GM23338 (cell line): ENCODE measurements at regions not wholly inside any gene's neighbourhood (a gene's known extent, or its start where the extent isn't known, plus 50 kb on each side); places are given as distances from the start of the nearest gene placed in this dataset.

Source experiments
- ATAC-seq: fragments of 200-7000 bp; cut with Tn5 transposase; 3 replicates; pipeline ENCODE4 v1.9.1; 2020
- DNase-seq: peaks from one replicate; pipeline ENCODE4 v3.0.0-alpha.2; 2015; ENCODE audit warnings: low spot score
- H2AFZ ChIP-seq: fragments of 200-600 bp; sonication (generic); 2 replicates; pipeline ENCODE4 v1.8.0; 2016; ENCODE audit warnings: antibody characterized with exemption, mild to moderate bottlenecking, moderate library complexity
- H3F3A ChIP-seq: fragments of 200-600 bp; sonication (generic); replicated peaks from 2 replicates; pipeline ENCODE4 v1.8.0; 2017; ENCODE audit warnings: antibody characterized with exemption, mixed run types, low read depth
- H3K27ac ChIP-seq: fragments of 200-600 bp; sonication (generic); 2 replicates; pipeline ENCODE4 v1.6.1; 2016; ENCODE audit warnings: low read depth
- H3K27me3 ChIP-seq: fragments of 200-600 bp; sonication (generic); 2 replicates; pipeline ENCODE4 v1.8.0; 2016; ENCODE audit warnings: mild to moderate bottlenecking, mixed run types, moderate library complexity; ENCODE audit not compliant: insufficient read depth
- H3K36me3 ChIP-seq: fragments of 200-600 bp; sonication (generic); 2 replicates; pipeline ENCODE4 v1.8.0; 2016; ENCODE audit warnings: mild to moderate bottlenecking; ENCODE audit not compliant: insufficient read depth
- H3K4me1 ChIP-seq: fragments of 200-600 bp; sonication (generic); 2 replicates; pipeline ENCODE4 v1.8.0; 2016; ENCODE audit warnings: mild to moderate bottlenecking, moderate library complexity; ENCODE audit not compliant: insufficient read depth
- H3K4me2 ChIP-seq: fragments of 200-600 bp; sonication (generic); 2 replicates; pipeline ENCODE4 v1.7.1; 2017; ENCODE audit warnings: mixed run types
- H3K4me3 ChIP-seq: fragments of 200-600 bp; sonication (generic); 2 replicates; pipeline ENCODE4 v1.6.1; 2016; ENCODE audit warnings: mixed run types
- H3K79me2 ChIP-seq: fragments of 200-600 bp; sonication (generic); replicated peaks from 2 replicates; pipeline ENCODE4 v1.8.0; 2017; ENCODE audit warnings: mild to moderate bottlenecking; ENCODE audit not compliant: insufficient read depth
- H3K9me2 ChIP-seq: fragments of 200-600 bp; sonication (generic); 2 replicates; pipeline ENCODE4 v1.8.0; 2017; ENCODE audit not compliant: insufficient read depth
- H4K20me1 ChIP-seq: fragments of 200-600 bp; sonication (generic); replicated peaks from 2 replicates; pipeline ENCODE4 v1.8.0; 2017; ENCODE audit warnings: mild to moderate bottlenecking; ENCODE audit not compliant: insufficient read depth
- H3K27ac Mint-ChIP-seq: 2 replicates; pipeline ENCODE4 v1.8.0; 2020; ENCODE audit warnings: inconsistent platforms, mild to moderate bottlenecking, moderate library complexity, mixed read lengths
- H3K27me3 Mint-ChIP-seq: 3 replicates; pipeline ENCODE4 v1.8.0; 2022; ENCODE audit warnings: low read depth, mild to moderate bottlenecking, moderate library complexity, mixed read lengths, inconsistent platforms; ENCODE audit not compliant: insufficient read depth, poor library complexity
- H3K36me3 Mint-ChIP-seq: 3 replicates; pipeline ENCODE4 v1.8.0; 2021; ENCODE audit warnings: low read depth, mild to moderate bottlenecking, inconsistent platforms, moderate library complexity, mixed read lengths
- H3K4me1 Mint-ChIP-seq: 3 replicates; pipeline ENCODE4 v1.8.0; 2020; ENCODE audit warnings: mild to moderate bottlenecking, inconsistent platforms, mixed read lengths
- H3K4me3 Mint-ChIP-seq: 3 replicates; pipeline ENCODE4 v1.8.0; 2021; ENCODE audit warnings: moderate library complexity, mild to moderate bottlenecking, inconsistent platforms, mixed read lengths
- H3K9me3 Mint-ChIP-seq: 3 replicates; pipeline ENCODE4 v1.8.0; 2020; ENCODE audit warnings: moderate library complexity, mild to moderate bottlenecking, inconsistent platforms, mixed read lengths
- CREB1 ChIP-seq: fragments of 250-450 bp; sonication (Bioruptor Pico); IDR thresholded peaks from 2 replicates; pipeline ENCODE4 v1.5.0; 2020; ENCODE audit warnings: low read depth, mild to moderate bottlenecking, moderate library complexity
- NANOG ChIP-seq: IDR thresholded peaks from 2 replicates; pipeline ENCODE4 v1.6.1; 2016; ENCODE audit warnings: antibody characterized with exemption, borderline replicate concordance
- TF ChIP-seq, protein P1 (sequence below): IDR thresholded peaks from 2 replicates; pipeline ENCODE4 v1.6.1; 2016; ENCODE audit warnings: antibody characterized with exemption
- TF ChIP-seq, protein P2 (sequence below): fragments of 250-450 bp; sonication (Bioruptor Pico); IDR thresholded peaks from 2 replicates; pipeline ENCODE4 v1.5.0; 2020; ENCODE audit warnings: mild to moderate bottlenecking, moderate library complexity

DNA sequence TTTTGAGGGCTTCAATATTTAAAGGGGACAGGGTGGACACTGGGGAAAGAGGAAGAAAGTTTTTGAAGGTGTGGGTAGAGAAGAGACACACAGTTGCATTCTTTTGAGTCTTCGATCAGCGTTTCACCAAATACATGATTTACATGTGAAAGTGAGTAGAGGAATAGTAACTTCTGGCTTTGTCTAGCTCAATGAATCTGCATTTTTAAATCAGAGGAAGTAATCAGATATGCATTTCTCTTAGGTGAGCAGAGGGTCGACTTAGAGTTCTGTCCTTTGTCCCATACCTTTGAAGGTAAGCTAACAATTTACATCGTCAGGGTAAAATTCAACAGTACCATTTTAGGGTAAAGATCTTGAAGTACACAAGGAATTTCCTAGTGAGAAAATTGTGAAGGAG, 406.4 kb upstream of the ZNF462 start:
- peaks cover 13% of the 10 kb centered on the region; the same call in 2 of the 3 replicates for H3K9me3 Mint-ChIP-seq
- H3K27ac Mint-ChIP-seq: peak overlapping the region; percentile 88
- peaks cover 14% of the 10 kb centered on the region; the same call in 1 of the 2 replicates for H3K4me1 ChIP-seq
- H3K27me3 Mint-ChIP-seq: peaks cover 2% of the 10 kb centered on the region
- H3K4me2 ChIP-seq: peak overlapping the region; percentile 4
- DNase-seq: peak; percentile 45
- peak overlapping the region; percentile 82 for H3K27ac ChIP-seq
- H2AFZ ChIP-seq: no peak overlapping the region
- peaks cover 23% of the 10 kb centered on the region for H3K4me1 Mint-ChIP-seq
- H4K20me1 ChIP-seq: no peaks in the 10 kb centered on the region
- H3K36me3 ChIP-seq: no peaks in the 10 kb centered on the region; the same call in 1 of the 2 replicates
- no peaks in the 10 kb centered on the region for H3F3A ChIP-seq
- H3K27me3 ChIP-seq: no peaks in the 10 kb centered on the region
- peak overlapping the region; percentile 1; the same call in 1 of the 2 replicates for H3K4me3 ChIP-seq
- peak; percentile 49 for ATAC-seq
- H3K79me2 ChIP-seq: no peaks in the 10 kb centered on the region
- peak overlapping the region; percentile 16; the same call in 2 of the 3 replicates for H3K4me3 Mint-ChIP-seq
- H3K36me3 Mint-ChIP-seq: peaks cover 26% of the 10 kb centered on the region; the same call in 2 of the 3 replicates
- H3K9me2 ChIP-seq: peaks cover 8% of the 10 kb centered on the region; the same call in 1 of the 2 replicates
- TF ChIP-seq, protein P1, sequence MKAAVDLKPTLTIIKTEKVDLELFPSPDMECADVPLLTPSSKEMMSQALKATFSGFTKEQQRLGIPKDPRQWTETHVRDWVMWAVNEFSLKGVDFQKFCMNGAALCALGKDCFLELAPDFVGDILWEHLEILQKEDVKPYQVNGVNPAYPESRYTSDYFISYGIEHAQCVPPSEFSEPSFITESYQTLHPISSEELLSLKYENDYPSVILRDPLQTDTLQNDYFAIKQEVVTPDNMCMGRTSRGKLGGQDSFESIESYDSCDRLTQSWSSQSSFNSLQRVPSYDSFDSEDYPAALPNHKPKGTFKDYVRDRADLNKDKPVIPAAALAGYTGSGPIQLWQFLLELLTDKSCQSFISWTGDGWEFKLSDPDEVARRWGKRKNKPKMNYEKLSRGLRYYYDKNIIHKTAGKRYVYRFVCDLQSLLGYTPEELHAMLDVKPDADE: no peak
- peak; percentile 81 for TF ChIP-seq NANOG

DNA sequence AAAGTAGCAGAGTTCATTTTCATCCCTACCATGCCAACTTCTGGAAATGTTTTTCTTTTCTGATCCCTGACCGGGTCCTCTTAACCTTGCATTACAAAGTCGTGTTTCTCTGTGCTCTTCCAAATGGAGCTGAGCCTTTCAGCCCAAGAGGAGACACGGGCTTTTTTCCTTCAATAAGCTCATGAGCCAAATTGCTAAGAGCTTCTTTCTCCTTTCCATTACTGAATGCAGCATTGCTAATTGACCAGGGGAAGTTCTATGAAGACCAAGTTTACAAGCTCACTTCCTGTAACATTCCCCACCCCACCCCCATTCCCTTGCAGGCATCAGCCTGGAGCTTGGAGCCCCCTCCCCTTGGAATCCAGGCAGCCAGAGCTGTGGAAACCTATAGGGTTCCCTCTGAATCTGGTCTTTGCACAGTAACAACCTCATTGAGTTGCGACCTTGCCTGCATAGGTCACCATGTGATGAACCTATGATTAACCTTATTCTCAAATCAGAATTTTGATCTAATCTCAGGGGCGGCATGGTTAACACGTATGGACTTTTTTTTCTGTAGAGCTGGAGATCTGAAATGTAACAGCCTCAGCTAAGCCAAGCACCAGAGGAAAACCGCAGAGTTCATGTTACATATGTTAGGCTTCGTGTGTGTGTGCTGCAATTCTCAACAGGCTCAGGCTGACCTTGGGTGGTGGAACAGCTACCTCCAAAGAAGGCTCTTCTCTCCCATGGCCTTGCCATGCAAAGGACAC, 395.7 kb upstream of the ZNF462 start:
- peaks cover 27% of the 10 kb centered on the region for H3K9me2 ChIP-seq
- peaks cover 5% of the 10 kb centered on the region for H3K4me1 ChIP-seq
- peak overlapping the region; percentile 49 for H3K4me2 ChIP-seq
- no peaks in the 10 kb centered on the region for H3K79me2 ChIP-seq
- peak overlapping the region; percentile 49; the same call in 1 of the 2 replicates for H3K27ac Mint-ChIP-seq
- no peaks in the 10 kb centered on the region for H3K36me3 ChIP-seq
- no peaks in the 10 kb centered on the region for H3K27me3 ChIP-seq
- DNase-seq: peak; percentile 86
- no peak overlapping the region for H3K4me3 ChIP-seq
- no peaks in the 10 kb centered on the region for H4K20me1 ChIP-seq
- H3K27ac ChIP-seq: peak overlapping the region; percentile 24; the same call in 1 of the 2 replicates
- ATAC-seq: peak; percentile 99
- TF ChIP-seq, protein P2, sequence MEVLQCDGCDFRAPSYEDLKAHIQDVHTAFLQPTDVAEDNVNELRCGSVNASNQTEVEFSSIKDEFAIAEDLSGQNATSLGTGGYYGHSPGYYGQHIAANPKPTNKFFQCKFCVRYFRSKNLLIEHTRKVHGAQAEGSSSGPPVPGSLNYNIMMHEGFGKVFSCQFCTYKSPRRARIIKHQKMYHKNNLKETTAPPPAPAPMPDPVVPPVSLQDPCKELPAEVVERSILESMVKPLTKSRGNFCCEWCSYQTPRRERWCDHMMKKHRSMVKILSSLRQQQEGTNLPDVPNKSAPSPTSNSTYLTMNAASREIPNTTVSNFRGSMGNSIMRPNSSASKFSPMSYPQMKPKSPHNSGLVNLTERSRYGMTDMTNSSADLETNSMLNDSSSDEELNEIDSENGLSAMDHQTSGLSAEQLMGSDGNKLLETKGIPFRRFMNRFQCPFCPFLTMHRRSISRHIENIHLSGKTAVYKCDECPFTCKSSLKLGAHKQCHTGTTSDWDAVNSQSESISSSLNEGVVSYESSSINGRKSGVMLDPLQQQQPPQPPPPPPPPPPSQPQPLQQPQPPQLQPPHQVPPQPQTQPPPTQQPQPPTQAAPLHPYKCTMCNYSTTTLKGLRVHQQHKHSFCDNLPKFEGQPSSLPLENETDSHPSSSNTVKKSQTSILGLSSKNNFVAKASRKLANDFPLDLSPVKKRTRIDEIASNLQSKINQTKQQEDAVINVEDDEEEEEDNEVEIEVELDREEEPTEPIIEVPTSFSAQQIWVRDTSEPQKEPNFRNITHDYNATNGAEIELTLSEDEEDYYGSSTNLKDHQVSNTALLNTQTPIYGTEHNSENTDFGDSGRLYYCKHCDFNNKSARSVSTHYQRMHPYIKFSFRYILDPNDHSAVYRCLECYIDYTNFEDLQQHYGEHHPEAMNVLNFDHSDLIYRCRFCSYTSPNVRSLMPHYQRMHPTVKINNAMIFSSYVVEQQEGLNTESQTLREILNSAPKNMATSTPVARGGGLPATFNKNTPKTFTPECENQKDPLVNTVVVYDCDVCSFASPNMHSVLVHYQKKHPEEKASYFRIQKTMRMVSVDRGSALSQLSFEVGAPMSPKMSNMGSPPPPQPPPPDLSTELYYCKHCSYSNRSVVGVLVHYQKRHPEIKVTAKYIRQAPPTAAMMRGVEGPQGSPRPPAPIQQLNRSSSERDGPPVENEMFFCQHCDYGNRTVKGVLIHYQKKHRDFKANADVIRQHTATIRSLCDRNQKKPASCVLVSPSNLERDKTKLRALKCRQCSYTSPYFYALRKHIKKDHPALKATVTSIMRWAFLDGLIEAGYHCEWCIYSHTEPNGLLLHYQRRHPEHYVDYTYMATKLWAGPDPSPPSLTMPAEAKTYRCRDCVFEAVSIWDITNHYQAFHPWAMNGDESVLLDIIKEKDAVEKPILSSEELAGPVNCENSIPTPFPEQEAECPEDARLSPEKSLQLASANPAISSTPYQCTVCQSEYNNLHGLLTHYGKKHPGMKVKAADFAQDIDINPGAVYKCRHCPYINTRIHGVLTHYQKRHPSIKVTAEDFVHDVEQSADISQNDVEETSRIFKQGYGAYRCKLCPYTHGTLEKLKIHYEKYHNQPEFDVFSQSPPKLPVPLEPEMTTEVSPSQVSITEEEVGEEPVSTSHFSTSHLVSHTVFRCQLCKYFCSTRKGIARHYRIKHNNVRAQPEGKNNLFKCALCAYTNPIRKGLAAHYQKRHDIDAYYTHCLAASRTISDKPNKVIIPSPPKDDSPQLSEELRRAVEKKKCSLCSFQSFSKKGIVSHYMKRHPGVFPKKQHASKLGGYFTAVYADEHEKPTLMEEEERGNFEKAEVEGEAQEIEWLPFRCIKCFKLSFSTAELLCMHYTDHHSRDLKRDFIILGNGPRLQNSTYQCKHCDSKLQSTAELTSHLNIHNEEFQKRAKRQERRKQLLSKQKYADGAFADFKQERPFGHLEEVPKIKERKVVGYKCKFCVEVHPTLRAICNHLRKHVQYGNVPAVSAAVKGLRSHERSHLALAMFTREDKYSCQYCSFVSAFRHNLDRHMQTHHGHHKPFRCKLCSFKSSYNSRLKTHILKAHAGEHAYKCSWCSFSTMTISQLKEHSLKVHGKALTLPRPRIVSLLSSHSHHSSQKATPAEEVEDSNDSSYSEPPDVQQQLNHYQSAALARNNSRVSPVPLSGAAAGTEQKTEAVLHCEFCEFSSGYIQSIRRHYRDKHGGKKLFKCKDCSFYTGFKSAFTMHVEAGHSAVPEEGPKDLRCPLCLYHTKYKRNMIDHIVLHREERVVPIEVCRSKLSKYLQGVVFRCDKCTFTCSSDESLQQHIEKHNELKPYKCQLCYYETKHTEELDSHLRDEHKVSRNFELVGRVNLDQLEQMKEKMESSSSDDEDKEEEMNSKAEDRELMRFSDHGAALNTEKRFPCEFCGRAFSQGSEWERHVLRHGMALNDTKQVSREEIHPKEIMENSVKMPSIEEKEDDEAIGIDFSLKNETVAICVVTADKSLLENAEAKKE: peak; percentile 92
- TF ChIP-seq, protein P1: no peak
- 0 out of 2 replicates have a peak, but pooled peaks have one; percentile 25 for TF ChIP-seq CREB1
- H2AFZ ChIP-seq: peak overlapping the region; percentile 76; the same call in 1 of the 2 replicates
- H3K4me1 Mint-ChIP-seq: peaks cover 26% of the 10 kb centered on the region
- H3K9me3 Mint-ChIP-seq: peaks cover 13% of the 10 kb centered on the region
- H3K27me3 Mint-ChIP-seq: peaks cover 1% of the 10 kb centered on the region
- no peaks in the 10 kb centered on the region for H3F3A ChIP-seq
- peaks cover 15% of the 10 kb centered on the region for H3K36me3 Mint-ChIP-seq
- H3K4me3 Mint-ChIP-seq: no peak overlapping the region; the same call in 2 of the 3 replicates
